ENCODE measurements at regions not wholly inside any gene's neighbourhood (a gene's known extent, or its start where the extent isn't known, plus 50 kb on each side); places are given as distances from the start of the nearest gene placed in this dataset.
"Not testable (repeated sequence)": the region's sequence is repeated elsewhere in the genome, so short reads cannot be mapped to it uniquely, and the experiment has no call there.

DNA sequence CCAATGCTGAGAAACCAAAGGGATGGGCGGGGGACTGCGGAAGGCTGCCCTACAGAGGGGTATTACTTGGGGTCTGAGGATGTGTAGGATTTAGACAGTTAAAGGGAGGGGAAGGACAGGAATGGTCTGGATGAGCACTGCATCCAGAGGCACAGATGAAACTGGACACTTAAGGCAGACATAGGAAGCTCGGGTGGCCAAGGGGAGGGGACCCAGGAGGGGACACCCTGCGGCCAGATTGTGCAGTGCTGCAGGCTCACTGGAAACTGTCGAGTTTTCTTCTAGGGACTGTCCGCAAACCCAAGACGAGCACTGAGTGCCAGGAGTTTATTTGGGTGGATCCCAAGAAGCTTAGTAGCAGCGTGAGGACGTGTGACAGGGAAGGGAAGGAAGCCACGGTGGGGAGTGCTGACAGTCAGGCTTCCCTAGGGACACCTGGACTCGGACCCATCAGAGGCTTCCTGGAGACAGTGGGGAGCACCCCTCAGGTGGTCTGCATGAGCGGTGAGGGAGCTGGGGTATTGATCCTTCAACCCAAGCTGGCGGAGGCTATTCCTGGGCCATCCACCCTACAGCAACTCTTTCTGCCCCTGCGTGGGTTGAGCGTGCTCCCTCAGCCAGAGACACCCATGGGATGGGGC lies 278.7 kb downstream of the FOXL1 start:
- TF ChIP-seq, protein P1, sequence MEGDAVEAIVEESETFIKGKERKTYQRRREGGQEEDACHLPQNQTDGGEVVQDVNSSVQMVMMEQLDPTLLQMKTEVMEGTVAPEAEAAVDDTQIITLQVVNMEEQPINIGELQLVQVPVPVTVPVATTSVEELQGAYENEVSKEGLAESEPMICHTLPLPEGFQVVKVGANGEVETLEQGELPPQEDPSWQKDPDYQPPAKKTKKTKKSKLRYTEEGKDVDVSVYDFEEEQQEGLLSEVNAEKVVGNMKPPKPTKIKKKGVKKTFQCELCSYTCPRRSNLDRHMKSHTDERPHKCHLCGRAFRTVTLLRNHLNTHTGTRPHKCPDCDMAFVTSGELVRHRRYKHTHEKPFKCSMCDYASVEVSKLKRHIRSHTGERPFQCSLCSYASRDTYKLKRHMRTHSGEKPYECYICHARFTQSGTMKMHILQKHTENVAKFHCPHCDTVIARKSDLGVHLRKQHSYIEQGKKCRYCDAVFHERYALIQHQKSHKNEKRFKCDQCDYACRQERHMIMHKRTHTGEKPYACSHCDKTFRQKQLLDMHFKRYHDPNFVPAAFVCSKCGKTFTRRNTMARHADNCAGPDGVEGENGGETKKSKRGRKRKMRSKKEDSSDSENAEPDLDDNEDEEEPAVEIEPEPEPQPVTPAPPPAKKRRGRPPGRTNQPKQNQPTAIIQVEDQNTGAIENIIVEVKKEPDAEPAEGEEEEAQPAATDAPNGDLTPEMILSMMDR (IDR thresholded peaks at IDR 0.05; ENCODE audit: low read depth, low read length) = no peak
- H3K4me3 ChIP-seq (ENCODE audit: low read depth, low read length) = no peak overlapping the region

DNA sequence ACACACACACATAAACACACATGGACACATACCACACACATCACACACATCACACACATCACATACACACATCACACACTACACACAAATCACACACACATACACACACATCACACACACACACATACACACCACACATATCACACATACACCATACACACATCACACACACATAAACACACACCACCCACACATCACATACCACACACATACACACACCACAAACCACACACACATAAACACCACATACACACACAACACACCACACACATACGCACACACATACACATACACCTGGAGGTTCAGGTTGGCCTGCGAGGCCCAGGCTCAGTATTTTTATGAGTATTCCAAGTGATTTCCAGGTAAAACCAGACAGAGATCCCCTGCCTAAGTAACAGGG lies 279.5 kb downstream of the FOXL1 start:
- no peak overlapping the region for H3K4me3 ChIP-seq (ENCODE audit: low read depth, low read length)
- TF ChIP-seq, protein P1 (IDR thresholded peaks at IDR 0.05; ENCODE audit: low read depth, low read length) = no peak

DNA sequence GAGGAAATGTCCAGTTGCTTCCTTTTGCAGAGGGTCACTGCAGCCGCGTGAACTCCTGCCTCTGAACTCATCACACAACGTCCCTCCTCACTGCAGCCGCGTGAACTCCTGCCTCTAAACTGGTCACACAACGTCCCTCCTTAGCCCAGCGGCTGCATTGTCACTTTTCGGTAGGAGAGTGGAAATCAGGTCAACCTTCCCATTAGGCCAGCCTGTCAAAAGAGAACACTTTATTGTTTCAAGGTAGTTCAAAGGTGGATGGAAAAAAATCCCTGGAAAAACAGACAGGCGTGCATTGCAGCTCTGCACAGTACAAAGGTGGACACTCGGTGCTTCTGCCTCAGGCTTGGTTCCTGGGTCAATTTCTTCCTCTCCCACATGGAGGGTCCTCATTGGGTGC lies 280.2 kb downstream of the FOXL1 start:
- TF ChIP-seq, protein P1 (IDR thresholded peaks at IDR 0.05; ENCODE audit: low read depth, low read length) = no peak
- no peak overlapping the region for H3K4me3 ChIP-seq (ENCODE audit: low read depth, low read length)

DNA sequence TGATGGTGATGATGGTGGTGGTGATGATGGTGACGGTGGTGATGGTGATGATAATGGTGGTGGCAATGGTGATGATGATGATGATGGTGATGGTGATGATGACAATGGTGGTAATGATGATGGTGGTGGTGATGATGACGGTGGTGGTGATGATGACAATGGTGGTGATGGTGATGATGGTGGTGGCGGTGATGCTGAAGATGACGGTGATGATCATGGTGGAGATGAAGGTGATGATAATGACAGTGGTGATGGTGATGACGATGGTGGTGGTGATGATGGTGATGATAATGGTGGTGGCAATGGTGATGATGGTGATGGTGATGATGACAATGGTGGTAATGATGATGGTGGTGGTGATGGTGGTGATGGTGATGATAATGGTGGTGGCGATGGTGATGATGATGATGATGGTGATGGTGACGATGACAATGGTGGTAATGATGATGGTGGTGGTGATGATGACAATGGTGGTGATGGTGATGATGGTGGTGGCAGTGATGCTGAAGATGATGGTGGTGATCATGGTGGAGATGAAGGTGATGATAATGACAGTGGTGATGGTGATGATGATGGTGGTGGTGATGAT lies 283.0 kb downstream of the FOXL1 start:
- not testable (repeated sequence) for H3K4me3 ChIP-seq (ENCODE audit: low read depth, low read length)

DNA sequence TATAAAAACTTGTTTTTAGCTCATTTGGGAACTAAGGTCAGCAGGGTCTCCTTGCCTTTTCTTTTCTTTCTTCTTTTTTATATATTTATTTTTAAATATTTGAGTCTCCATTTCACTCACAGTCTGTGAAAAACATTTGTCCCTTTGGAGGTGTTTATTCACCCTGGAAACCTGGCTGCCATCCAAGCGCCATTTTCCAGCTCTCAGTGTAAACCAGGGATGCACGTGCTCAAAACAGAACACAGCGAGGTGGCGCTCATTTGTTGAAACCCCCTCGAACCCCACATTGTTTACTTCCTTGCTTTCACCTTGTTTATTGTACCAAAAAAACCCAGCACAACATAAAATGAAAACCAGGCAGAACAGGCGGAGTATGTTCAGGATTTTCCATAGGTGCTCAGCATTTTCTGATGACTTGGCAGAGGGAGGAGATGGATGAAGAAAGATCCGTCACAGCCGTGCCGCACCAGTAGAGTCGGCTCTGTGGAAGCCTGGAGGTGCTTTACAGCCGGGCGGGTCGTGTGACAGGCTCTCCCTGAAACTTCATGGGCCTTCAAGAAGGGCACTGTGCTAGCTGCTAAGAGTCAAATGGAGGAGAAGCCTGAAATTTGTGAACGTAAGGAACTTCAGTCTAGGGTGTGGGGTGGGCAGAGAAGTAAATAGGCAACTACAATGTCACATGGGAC lies 284.4 kb downstream of the FOXL1 start:
- TF ChIP-seq, protein P1 (IDR thresholded peaks at IDR 0.05; ENCODE audit: low read depth, low read length) = no peak

DNA sequence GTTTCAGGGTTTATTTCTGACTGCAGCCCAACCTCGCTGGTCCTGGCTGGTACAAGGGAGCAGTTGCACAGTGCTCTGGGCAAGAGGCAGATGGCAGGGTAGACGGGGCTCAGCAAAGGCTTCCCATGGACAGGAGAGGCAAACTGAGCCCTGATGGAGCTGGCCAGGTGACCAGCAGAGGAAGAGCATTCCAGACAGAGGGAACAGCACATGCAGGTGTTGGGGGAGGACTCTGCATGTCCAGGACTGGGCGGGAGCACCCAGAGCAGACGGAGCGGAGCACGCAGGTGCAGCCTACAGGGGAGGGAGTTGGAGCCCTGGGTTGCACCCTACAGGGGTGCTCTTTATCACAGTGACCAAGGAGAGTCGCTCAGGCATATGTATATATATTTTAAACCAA lies 285.3 kb downstream of the FOXL1 start:
- no peak overlapping the region for H3K4me3 ChIP-seq (ENCODE audit: low read depth, low read length)
- TF ChIP-seq, protein P1 (IDR thresholded peaks at IDR 0.05; ENCODE audit: low read depth, low read length) = no peak

More for the DNA sequence above, 284.4 kb downstream of the FOXL1 start:
- H3K4me3 ChIP-seq (ENCODE audit: low read depth, low read length) = no peak overlapping the region

DNA sequence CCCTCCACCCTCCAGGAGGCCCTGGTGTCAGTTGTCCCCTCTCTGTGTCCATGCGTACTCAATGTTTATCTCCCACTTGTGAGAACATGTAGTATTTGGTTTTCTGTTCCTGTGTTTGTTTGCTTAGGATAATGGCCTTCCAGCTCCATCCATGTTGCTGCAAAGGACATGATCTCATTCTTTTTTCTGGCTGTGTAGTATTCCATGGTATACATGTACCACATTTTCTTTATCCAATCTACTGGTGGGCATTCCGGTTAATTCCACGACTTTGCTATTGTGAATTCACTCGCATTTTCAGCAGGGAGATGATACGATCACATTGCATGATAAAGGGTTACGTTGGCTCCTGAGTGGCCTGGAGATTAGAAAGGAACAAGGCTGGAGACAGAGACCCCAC lies 286.2 kb downstream of the FOXL1 start:
- H3K4me3 ChIP-seq (ENCODE audit: low read depth, low read length) = no peak overlapping the region
- TF ChIP-seq, protein P1 (IDR thresholded peaks at IDR 0.05; ENCODE audit: low read depth, low read length) = no peak
